Lung (tissue), 11 donors: ENCODE measurements at regions not wholly inside any gene's neighbourhood (a gene's known extent, or its start where the extent isn't known, plus 50 kb on each side); places are given as distances from the start of the nearest gene placed in this dataset.
A peak's percentile ranks its signal among the peaks of the same experiment; 100 is the strongest.

ENCODE experiments used
- ATAC-seq: fragments of 200-7000 bp; cut with Tn5 transposase; one replicate; pipeline ENCODE4 v1.9.1; 2020; ENCODE audit warnings: moderate number of reproducible peaks; ENCODE audit not compliant: insufficient read depth, low FRiP score
- DNase-seq, 3 donors: peaks; one replicate each; pipeline ENCODE4 v3.0.0-alpha.2; 2013 to 2017
- H3K27ac ChIP-seq, 2 donors: one replicate each; pipeline ENCODE4 v1.5.1; 2013; ENCODE audit warnings: mild to moderate bottlenecking in 2 of 2, moderate library complexity in 2 of 2, control low read depth in 1 of 2, inconsistent platforms in 1 of 2, low read depth in 1 of 2, low read length in 1 of 2
- H3K27me3 ChIP-seq, 3 donors: one replicate each; pipeline ENCODE4 v1.5.1; 2013; ENCODE audit warnings: low read length in 2 of 3; ENCODE audit not compliant: control insufficient read depth in 3 of 3, insufficient read depth in 3 of 3
- H3K36me3 ChIP-seq, 4 donors: one replicate each; pipeline ENCODE4 v1.5.1; 2013; ENCODE audit warnings: low read length in 4 of 4, mild to moderate bottlenecking in 1 of 4, moderate library complexity in 1 of 4; ENCODE audit not compliant: control insufficient read depth in 4 of 4, insufficient read depth in 4 of 4
- H3K4me1 ChIP-seq, 5 donors: one replicate each; pipeline ENCODE4 v1.5.1; 2013; ENCODE audit warnings: low read length in 5 of 5, mild to moderate bottlenecking in 2 of 5, moderate library complexity in 1 of 5; ENCODE audit not compliant: control insufficient read depth in 5 of 5, insufficient read depth in 5 of 5
- H3K4me3 ChIP-seq: one replicate; pipeline ENCODE4 v1.5.1; 2013; ENCODE audit warnings: mild to moderate bottlenecking, control low read depth, moderate library complexity
- H3K9ac ChIP-seq, 2 donors: one replicate each; pipeline ENCODE4 v1.5.1; 2013; ENCODE audit warnings: low read length in 2 of 2, control low read depth in 1 of 2; ENCODE audit not compliant: insufficient read depth in 1 of 2
- H3K9me3 ChIP-seq, 4 donors: one replicate each; pipeline ENCODE4 v1.5.1; 2013; ENCODE audit warnings: low read length in 3 of 4, mild to moderate bottlenecking in 1 of 4, moderate library complexity in 1 of 4; ENCODE audit not compliant: control insufficient read depth in 4 of 4, insufficient read depth in 3 of 4
- WGBS, 2 donors: extraction: QIAGEN DNeasy Blood & Tissue Kit; methylation state at CpG; one replicate each; pipeline ENCODE4 v1.1.7; 2013; 5-methylcytosine and 5-hydroxymethylcytosine counted together
- TF ChIP-seq, protein P1 (sequence below): IDR thresholded peaks from 2 replicates; pipeline ENCODE4 v1.5.1; 2012; ENCODE audit warnings: mild to moderate bottlenecking; ENCODE audit errors: control extremely low read depth, extremely low read depth
- donor health status: control.
- donor health status: control.
- donor health status: Bipolar disorder and iron deficiency.
- donor health status: healthy.
- donor health status: DM: yes; HTN: yes; CAD: no.

DNA sequence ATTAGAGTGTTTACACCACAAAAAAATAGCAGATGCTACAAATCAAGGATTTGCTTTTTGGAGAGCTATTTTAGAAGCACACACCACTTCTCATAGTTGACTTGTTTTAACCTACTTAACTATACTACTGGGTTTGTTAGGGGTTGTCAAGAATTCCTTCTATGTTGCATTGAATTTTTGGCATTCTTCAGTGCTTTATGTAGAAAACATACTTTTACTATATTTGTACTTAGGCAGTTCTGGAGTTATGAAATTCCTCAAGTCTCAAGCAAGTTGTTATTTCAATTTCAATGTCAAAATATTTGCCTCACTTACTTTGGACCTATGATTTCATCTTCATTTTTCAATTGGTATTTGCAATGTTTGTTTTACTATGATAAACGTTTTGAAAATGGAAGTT lies 449.6 kb downstream of the GLUD2 start:
- no peak for ATAC-seq
- TF ChIP-seq, protein P1, sequence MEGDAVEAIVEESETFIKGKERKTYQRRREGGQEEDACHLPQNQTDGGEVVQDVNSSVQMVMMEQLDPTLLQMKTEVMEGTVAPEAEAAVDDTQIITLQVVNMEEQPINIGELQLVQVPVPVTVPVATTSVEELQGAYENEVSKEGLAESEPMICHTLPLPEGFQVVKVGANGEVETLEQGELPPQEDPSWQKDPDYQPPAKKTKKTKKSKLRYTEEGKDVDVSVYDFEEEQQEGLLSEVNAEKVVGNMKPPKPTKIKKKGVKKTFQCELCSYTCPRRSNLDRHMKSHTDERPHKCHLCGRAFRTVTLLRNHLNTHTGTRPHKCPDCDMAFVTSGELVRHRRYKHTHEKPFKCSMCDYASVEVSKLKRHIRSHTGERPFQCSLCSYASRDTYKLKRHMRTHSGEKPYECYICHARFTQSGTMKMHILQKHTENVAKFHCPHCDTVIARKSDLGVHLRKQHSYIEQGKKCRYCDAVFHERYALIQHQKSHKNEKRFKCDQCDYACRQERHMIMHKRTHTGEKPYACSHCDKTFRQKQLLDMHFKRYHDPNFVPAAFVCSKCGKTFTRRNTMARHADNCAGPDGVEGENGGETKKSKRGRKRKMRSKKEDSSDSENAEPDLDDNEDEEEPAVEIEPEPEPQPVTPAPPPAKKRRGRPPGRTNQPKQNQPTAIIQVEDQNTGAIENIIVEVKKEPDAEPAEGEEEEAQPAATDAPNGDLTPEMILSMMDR = no peak
- no peaks in the 10 kb centered on the region for H3K9me3 ChIP-seq

DNA sequence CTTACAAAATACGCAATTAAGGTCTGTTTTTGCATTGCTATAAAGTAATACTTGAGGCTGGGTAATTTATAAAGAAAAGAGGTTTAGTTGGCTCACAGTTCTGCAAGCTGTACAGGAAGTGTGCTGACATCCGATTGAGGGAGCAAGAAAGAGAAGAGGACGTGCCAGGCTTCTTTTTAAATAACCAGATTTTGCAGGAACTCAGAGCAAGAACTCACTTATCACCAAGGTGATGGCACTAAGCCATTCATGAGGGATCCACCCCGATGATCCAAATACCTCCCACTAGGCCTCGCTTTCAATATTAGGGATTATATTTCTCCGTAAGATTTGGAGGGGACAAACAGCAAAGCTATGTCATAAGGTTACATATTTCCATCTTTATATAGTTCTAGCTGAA lies 456.7 kb downstream of the GLUD2 start:
- Histone ChIP-seq H3K9me3 (no peaks in the 10 kb centered on the region), H3K9ac (no peak overlapping the region), H3K4me3 (no peak overlapping the region), H3K4me1 (no peaks in the 10 kb centered on the region), H3K27ac (no peak overlapping the region), H3K36me3 (no peaks in the 10 kb centered on the region), H3K27me3 (no peaks in the 10 kb centered on the region)
- 57 to 61% methylated on average over 6 of the region's 6 CpGs for WGBS, 2 donors
- DNase-seq (no peak), ATAC-seq (no peak)
- TF ChIP-seq, protein P1 = no peak

More for the DNA sequence above, 449.6 kb downstream of the GLUD2 start:
- Histone ChIP-seq H3K27me3 (no peaks in the 10 kb centered on the region), H3K4me3 (no peak overlapping the region), H3K27ac (no peak overlapping the region), H3K9ac (no peak overlapping the region), H3K36me3 (no peaks in the 10 kb centered on the region), H3K4me1 (no peaks in the 10 kb centered on the region)
- DNase-seq = peak in 1 of 3 donors; percentile 3
- 9 to 36% methylated on average over 1 of the region's 1 CpG for WGBS, 2 donors

DNA sequence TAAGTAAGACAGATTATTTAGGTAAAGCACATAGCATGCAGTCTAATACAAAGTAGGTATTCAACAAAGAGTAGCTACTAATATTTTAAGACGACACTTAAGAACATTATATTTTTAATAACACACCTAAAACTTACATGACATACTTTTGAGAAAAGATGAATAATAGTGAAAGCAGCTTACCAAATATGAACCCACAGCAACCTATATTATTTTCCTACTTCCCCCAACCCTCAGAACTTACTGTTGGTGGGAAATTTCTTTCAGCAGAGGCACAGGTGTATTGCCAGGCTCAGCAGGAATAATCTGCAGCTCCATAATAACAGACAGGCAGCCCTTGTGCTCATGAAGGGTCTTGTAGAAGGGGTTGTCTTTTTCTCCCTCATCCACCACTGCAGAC lies 498.9 kb downstream of the GLUD2 start:
- DNase-seq = no peak
- H3K27ac ChIP-seq = no peak overlapping the region
- TF ChIP-seq, protein P1 = no peak
- no peaks in the 10 kb centered on the region for H3K36me3 ChIP-seq
- no peak for ATAC-seq
- no peaks in the 10 kb centered on the region for H3K4me1 ChIP-seq
- no peaks in the 10 kb centered on the region for H3K27me3 ChIP-seq
- H3K9me3 ChIP-seq = peaks cover 0 to 4% (median 0%) of the 10 kb centered on the region in 4 donors
- H3K4me3 ChIP-seq = no peak overlapping the region
- WGBS, 2 donors = 83 to 88% methylated on average over 1 of the region's 1 CpG
- H3K9ac ChIP-seq = no peak overlapping the region

DNA sequence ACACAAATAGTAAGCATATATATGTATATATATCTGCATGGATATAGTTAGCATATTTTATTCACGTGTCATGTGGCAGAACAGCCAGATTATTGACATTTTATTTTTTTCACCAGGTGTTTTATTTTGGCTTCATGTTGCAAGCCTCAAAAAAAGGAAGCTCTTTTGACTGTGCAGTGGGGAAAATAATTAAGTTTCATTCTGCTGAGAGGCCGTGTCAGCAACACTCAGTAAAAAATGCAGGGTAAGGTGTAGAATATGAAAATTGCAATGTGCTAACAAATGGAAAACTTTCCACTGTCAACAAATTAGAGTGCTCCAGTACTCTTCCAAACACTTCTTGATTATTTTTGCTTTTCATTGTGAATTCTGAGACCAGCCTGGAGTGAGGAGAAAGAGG lies 511.5 kb downstream of the GLUD2 start:
- 13 to 31% methylated on average over 2 of the region's 2 CpGs for WGBS, 2 donors
- no peaks in the 10 kb centered on the region for H3K27me3 ChIP-seq
- no peaks in the 10 kb centered on the region for H3K4me1 ChIP-seq
- no peak overlapping the region for H3K9ac ChIP-seq
- TF ChIP-seq, protein P1 = no peak
- no peaks in the 10 kb centered on the region for H3K9me3 ChIP-seq
- H3K36me3 ChIP-seq = no peaks in the 10 kb centered on the region
- no peak for DNase-seq
- H3K27ac ChIP-seq = no peak overlapping the region
- H3K4me3 ChIP-seq = no peak overlapping the region
- ATAC-seq = no peak
